ENCODE measurements at regions not wholly inside any gene's neighbourhood (a gene's known extent, or its start where the extent isn't known, plus 50 kb on each side); places are given as distances from the start of the nearest gene placed in this dataset.

- no peaks in the 10 kb centered on the region for H3K4me1 ChIP-seq
- no peak overlapping the region for H3K27ac ChIP-seq
- no peak for DNase-seq
- H3K36me3 ChIP-seq: no peaks in the 10 kb centered on the region
- in situ Hi-C loops (cut with MboI; ENCODE audit: low sequenced_read_pairs in 4 of 4): no loop called here
- ATAC-seq: no peak
- H3K27me3 ChIP-seq: no peaks in the 10 kb centered on the region
- intact Hi-C loops (cut with DNase I; ENCODE audit: low total_unique reads): no loop called here
- H3K9me3 ChIP-seq: no peaks in the 10 kb centered on the region
- TF ChIP-seq, protein P1, sequence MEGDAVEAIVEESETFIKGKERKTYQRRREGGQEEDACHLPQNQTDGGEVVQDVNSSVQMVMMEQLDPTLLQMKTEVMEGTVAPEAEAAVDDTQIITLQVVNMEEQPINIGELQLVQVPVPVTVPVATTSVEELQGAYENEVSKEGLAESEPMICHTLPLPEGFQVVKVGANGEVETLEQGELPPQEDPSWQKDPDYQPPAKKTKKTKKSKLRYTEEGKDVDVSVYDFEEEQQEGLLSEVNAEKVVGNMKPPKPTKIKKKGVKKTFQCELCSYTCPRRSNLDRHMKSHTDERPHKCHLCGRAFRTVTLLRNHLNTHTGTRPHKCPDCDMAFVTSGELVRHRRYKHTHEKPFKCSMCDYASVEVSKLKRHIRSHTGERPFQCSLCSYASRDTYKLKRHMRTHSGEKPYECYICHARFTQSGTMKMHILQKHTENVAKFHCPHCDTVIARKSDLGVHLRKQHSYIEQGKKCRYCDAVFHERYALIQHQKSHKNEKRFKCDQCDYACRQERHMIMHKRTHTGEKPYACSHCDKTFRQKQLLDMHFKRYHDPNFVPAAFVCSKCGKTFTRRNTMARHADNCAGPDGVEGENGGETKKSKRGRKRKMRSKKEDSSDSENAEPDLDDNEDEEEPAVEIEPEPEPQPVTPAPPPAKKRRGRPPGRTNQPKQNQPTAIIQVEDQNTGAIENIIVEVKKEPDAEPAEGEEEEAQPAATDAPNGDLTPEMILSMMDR (IDR thresholded peaks at IDR 0.05 in 4 of 5, conservative IDR thresholded peaks at IDR 0.05 in 1 of 5): no peak
- TF ChIP-seq POLR2A (IDR thresholded peaks at IDR 0.05): no peak
- no peak overlapping the region for H3K4me3 ChIP-seq
Observed at GRCh38 chr7:42661312-42661711, 250.6 kb downstream of the C7orf25 start.

- ATAC-seq: no peak
- no peak for DNase-seq
- Histone ChIP-seq H3K36me3 (no peaks in the 10 kb centered on the region), H3K9me3 (no peaks in the 10 kb centered on the region), H3K4me1 (no peaks in the 10 kb centered on the region), H3K27me3 (no peaks in the 10 kb centered on the region), H3K4me3 (no peak overlapping the region), H3K27ac (no peak overlapping the region)
- TF ChIP-seq, protein P1 (IDR thresholded peaks at IDR 0.05 in 4 of 5, conservative IDR thresholded peaks at IDR 0.05 in 1 of 5): no peak
- TF ChIP-seq POLR2A (IDR thresholded peaks at IDR 0.05): no peak
- intact Hi-C loops (cut with DNase I; ENCODE audit: low total_unique reads): no loop called here
- in situ Hi-C loops (cut with MboI; ENCODE audit: low sequenced_read_pairs in 4 of 4): no loop called here
Observed at GRCh38 chr7:42650701-42651100, 261.2 kb downstream of the C7orf25 start.

GRCh38 chr7:42650171-42650570 lies 261.7 kb downstream of the C7orf25 start:
- Histone ChIP-seq H3K4me1 (no peaks in the 10 kb centered on the region), H3K27me3 (no peaks in the 10 kb centered on the region), H3K27ac (no peak overlapping the region), H3K4me3 (no peak overlapping the region), H3K36me3 (no peaks in the 10 kb centered on the region), H3K9me3 (no peaks in the 10 kb centered on the region)
- ATAC-seq (no peak), DNase-seq (no peak)
- in situ Hi-C loops (cut with MboI; ENCODE audit: low sequenced_read_pairs in 4 of 4) (no loop called here), intact Hi-C loops (cut with DNase I; ENCODE audit: low total_unique reads) (no loop called here)
- TF ChIP-seq, protein P1 (IDR thresholded peaks at IDR 0.05 in 4 of 5, conservative IDR thresholded peaks at IDR 0.05 in 1 of 5): no peak
- no peak for TF ChIP-seq POLR2A (IDR thresholded peaks at IDR 0.05)

DNA sequence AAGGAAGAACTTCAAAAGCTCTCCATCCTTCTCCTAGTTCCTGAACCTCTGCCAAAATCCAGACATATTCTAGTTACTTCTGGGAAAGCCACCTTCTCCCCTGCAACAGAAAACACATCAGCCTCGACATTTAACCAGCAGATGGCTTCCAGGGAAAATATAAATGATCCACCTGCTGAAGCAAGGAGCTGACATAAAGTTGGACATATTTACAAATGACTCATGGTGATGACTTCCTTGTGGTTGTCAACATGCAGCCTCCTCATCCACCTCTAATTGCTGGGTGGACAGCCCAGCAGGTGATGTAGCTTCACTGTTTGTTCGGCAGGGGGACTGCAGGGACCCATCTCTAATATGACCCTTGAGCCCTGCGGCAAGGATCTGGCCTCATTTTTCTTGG lies 266.0 kb downstream of the C7orf25 start:
- no peak overlapping the region for H3K27ac ChIP-seq
- no peak for DNase-seq
- H3K9me3 ChIP-seq: no peaks in the 10 kb centered on the region
- in situ Hi-C loops (cut with MboI; ENCODE audit: low sequenced_read_pairs in 4 of 4): no loop called here
- H3K27me3 ChIP-seq: no peaks in the 10 kb centered on the region
- H3K36me3 ChIP-seq: no peaks in the 10 kb centered on the region
- no peaks in the 10 kb centered on the region for H3K4me1 ChIP-seq
- no peak overlapping the region for H3K4me3 ChIP-seq
- ATAC-seq: no peak
- TF ChIP-seq, protein P1 (IDR thresholded peaks at IDR 0.05 in 4 of 5, conservative IDR thresholded peaks at IDR 0.05 in 1 of 5): no peak
- no peak for TF ChIP-seq POLR2A (IDR thresholded peaks at IDR 0.05)
- intact Hi-C loops (cut with DNase I; ENCODE audit: low total_unique reads): no loop called here

DNA sequence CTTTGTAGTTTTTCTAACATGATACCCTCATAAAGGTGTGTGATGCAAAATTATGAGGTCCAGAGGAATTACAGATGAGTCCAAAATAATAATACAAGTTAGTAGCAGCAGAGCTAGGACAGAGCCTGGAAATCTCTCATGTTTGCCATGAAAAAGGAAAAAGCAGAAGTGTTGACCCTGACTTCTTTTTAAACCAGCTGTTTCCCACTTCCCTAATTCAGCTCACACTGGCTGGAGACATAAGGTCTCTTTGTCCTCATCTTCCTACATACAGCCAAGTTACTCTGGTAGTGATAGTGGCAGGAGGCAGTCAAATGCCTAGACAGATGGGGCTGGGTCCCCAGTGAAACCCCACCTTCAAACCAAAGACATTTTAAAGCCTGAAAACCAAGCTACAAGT lies 269.2 kb downstream of the C7orf25 start:
- no peaks in the 10 kb centered on the region for H3K36me3 ChIP-seq
- intact Hi-C loops (cut with DNase I; ENCODE audit: low total_unique reads) (no loop called here), in situ Hi-C loops (cut with MboI; ENCODE audit: low sequenced_read_pairs in 4 of 4) (no loop called here)
- ATAC-seq (no peak), DNase-seq (no peak)
- TF ChIP-seq, protein P1 (IDR thresholded peaks at IDR 0.05 in 4 of 5, conservative IDR thresholded peaks at IDR 0.05 in 1 of 5): no peak
- TF ChIP-seq POLR2A (IDR thresholded peaks at IDR 0.05): no peak
- no peaks in the 10 kb centered on the region for H3K9me3 ChIP-seq
- no peaks in the 10 kb centered on the region for H3K27me3 ChIP-seq
- H3K4me1 ChIP-seq: no peaks in the 10 kb centered on the region
- H3K4me3 ChIP-seq: no peak overlapping the region
- H3K27ac ChIP-seq: no peak overlapping the region

Data from gastrocnemius medialis (tissue), 4 donors.